ENCODE measurements at regions not wholly inside any gene's neighbourhood (a gene's known extent, or its start where the extent isn't known, plus 50 kb on each side); places are given as distances from the start of the nearest gene placed in this dataset.
"Not testable (repeated sequence)": the region's sequence is repeated elsewhere in the genome, so short reads cannot be mapped to it uniquely, and the experiment has no call there.

GRCh38 chr3:197449181-197449580, 106.6 kb downstream of the BDH1 start:
- TF ChIP-seq CTCF (IDR thresholded peaks at IDR 0.05); EZH2 (IDR thresholded peaks at IDR 0.05; ENCODE audit: borderline replicate concordance, insufficient read depth, low read depth, low read length, poor library complexity, severe bottlenecking): not testable (repeated sequence)

Measured in B cell (primary cell).